HG02759 (cell line): ENCODE measurements at regions not wholly inside any gene's neighbourhood (a gene's known extent, or its start where the extent isn't known, plus 50 kb on each side); places are given as distances from the start of the nearest gene placed in this dataset.

Experiments
- ATAC-seq: cut with Tn5 transposase; IDR thresholded peaks from one replicate; pipeline ENCODE4 v1.9.1; 2021; ENCODE audit warnings: mild to moderate bottlenecking, moderate library complexity; ENCODE audit not compliant: unreplicated experiment

GRCh38 chr7:68491523-68492358 lies 1106.5 kb upstream of the AUTS2 start:
- no peak for ATAC-seq

GRCh38 chr7:68492359-68492690 lies 1106.0 kb upstream of the AUTS2 start:
- no peak for ATAC-seq

GRCh38 chr7:68503400-68503799 lies 1094.9 kb upstream of the AUTS2 start:
- ATAC-seq = no peak

GRCh38 chr7:68504716-68505115 lies 1093.6 kb upstream of the AUTS2 start:
- ATAC-seq = no peak

GRCh38 chr7:68505721-68506120 lies 1092.6 kb upstream of the AUTS2 start:
- no peak for ATAC-seq

GRCh38 chr7:68507668-68508067 lies 1090.6 kb upstream of the AUTS2 start:
- no peak for ATAC-seq

GRCh38 chr7:68509054-68509453 lies 1089.2 kb upstream of the AUTS2 start:
- no peak for ATAC-seq

- no peak for ATAC-seq
These were observed 1088.7 kb upstream of the AUTS2 start for GRCh38 chr7:68509603-68510002.

- ATAC-seq = no peak
These were observed 1087.0 kb upstream of the AUTS2 start for GRCh38 chr7:68511281-68511680.

- no peak for ATAC-seq
These were observed 1085.8 kb upstream of the AUTS2 start for GRCh38 chr7:68512466-68512865.

GRCh38 chr7:68518060-68518459 lies 1080.2 kb upstream of the AUTS2 start:
- ATAC-seq = no peak

GRCh38 chr7:68524126-68524525 lies 1074.1 kb upstream of the AUTS2 start:
- ATAC-seq = no peak

GRCh38 chr7:68529221-68529620 lies 1069.1 kb upstream of the AUTS2 start:
- no peak for ATAC-seq

GRCh38 chr7:68535266-68535665 lies 1063.0 kb upstream of the AUTS2 start:
- no peak for ATAC-seq

- ATAC-seq = no peak
These were observed 1061.1 kb upstream of the AUTS2 start for GRCh38 chr7:68537051-68537773.

GRCh38 chr7:68537774-68538071 lies 1060.6 kb upstream of the AUTS2 start:
- ATAC-seq = no peak

- no peak for ATAC-seq
These were observed 1055.4 kb upstream of the AUTS2 start for GRCh38 chr7:68542831-68543230.

- no peak for ATAC-seq
These were observed 1053.4 kb upstream of the AUTS2 start for GRCh38 chr7:68544851-68545250.

GRCh38 chr7:68547181-68547580 lies 1051.1 kb upstream of the AUTS2 start:
- no peak for ATAC-seq

GRCh38 chr7:68547799-68548198 lies 1050.5 kb upstream of the AUTS2 start:
- ATAC-seq = no peak

- no peak for ATAC-seq
These were observed 1048.2 kb upstream of the AUTS2 start for GRCh38 chr7:68550027-68550426.

- ATAC-seq = no peak
These were observed 1047.6 kb upstream of the AUTS2 start for GRCh38 chr7:68550635-68551034.

GRCh38 chr7:68556537-68556936 lies 1041.7 kb upstream of the AUTS2 start:
- ATAC-seq = no peak
